ENCODE measurements at regions not wholly inside any gene's neighbourhood (a gene's known extent, or its start where the extent isn't known, plus 50 kb on each side); places are given as distances from the start of the nearest gene placed in this dataset.
"Not testable (repeated sequence)": the region's sequence is repeated elsewhere in the genome, so short reads cannot be mapped to it uniquely, and the experiment has no call there.

GRCh38 chr3:36182024-36182423 lies 198.3 kb upstream of the STAC start:
- Histone ChIP-seq H3K9me3 (ENCODE audit: insufficient read depth, low read length) (no peaks in the 10 kb centered on the region), H3K27ac (ENCODE audit: low read length) (no peak overlapping the region)
- TF ChIP-seq CTCF (IDR thresholded peaks at IDR 0.05; ENCODE audit: low read depth, low read length): no peak
- no peak for TF ChIP-seq EZH2phosphoT487 (IDR thresholded peaks at IDR 0.05; ENCODE audit: low read depth)

GRCh38 chr3:36187197-36187596 lies 193.1 kb upstream of the STAC start:
- H3K4me2 ChIP-seq (ENCODE audit: low read length); H3K4me3 ChIP-seq (ENCODE audit: low read length); H3K36me3 ChIP-seq (replicated peaks; ENCODE audit: low read depth, low read length); H3K4me1 ChIP-seq (ENCODE audit: low read length); H4K20me1 ChIP-seq (ENCODE audit: insufficient read depth, low read length); H3K79me2 ChIP-seq (ENCODE audit: low read length); H3K27me3 ChIP-seq (ENCODE audit: low read depth, low read length); H2AFZ ChIP-seq (ENCODE audit: low read depth, low read length); H3K9me3 ChIP-seq (ENCODE audit: insufficient read depth, low read length); H3K9ac ChIP-seq (ENCODE audit: low read length); H3K27ac ChIP-seq (ENCODE audit: low read length): not testable (repeated sequence)

More at GRCh38 chr3:36182024-36182423, 198.3 kb upstream of the STAC start:
- H3K4me3 ChIP-seq (ENCODE audit: low read length): no peak overlapping the region
- H4K20me1 ChIP-seq (ENCODE audit: insufficient read depth, low read length): no peaks in the 10 kb centered on the region
- H3K79me2 ChIP-seq (ENCODE audit: low read length): no peaks in the 10 kb centered on the region
- H3K36me3 ChIP-seq (replicated peaks; ENCODE audit: low read depth, low read length): no peaks in the 10 kb centered on the region
- H3K27me3 ChIP-seq (ENCODE audit: low read depth, low read length): no peaks in the 10 kb centered on the region
- H2AFZ ChIP-seq (ENCODE audit: low read depth, low read length): no peak overlapping the region
- no peak overlapping the region for H3K9ac ChIP-seq (ENCODE audit: low read length)
- H3K4me2 ChIP-seq (ENCODE audit: low read length): no peak overlapping the region
- no peaks in the 10 kb centered on the region for H3K4me1 ChIP-seq (ENCODE audit: low read length)

- H3K9me3 ChIP-seq (ENCODE audit: insufficient read depth, low read length): no peaks in the 10 kb centered on the region
- TF ChIP-seq EZH2phosphoT487 (IDR thresholded peaks at IDR 0.05; ENCODE audit: low read depth) (no peak), CTCF (IDR thresholded peaks at IDR 0.05; ENCODE audit: low read depth, low read length) (no peak)
- H3K79me2 ChIP-seq (ENCODE audit: low read length): no peaks in the 10 kb centered on the region
- no peaks in the 10 kb centered on the region for H3K4me1 ChIP-seq (ENCODE audit: low read length)
- no peaks in the 10 kb centered on the region for H3K36me3 ChIP-seq (replicated peaks; ENCODE audit: low read depth, low read length)
- no peak overlapping the region for H3K4me2 ChIP-seq (ENCODE audit: low read length)
- H3K9ac ChIP-seq (ENCODE audit: low read length): no peak overlapping the region
- H3K4me3 ChIP-seq (ENCODE audit: low read length): no peak overlapping the region
- H2AFZ ChIP-seq (ENCODE audit: low read depth, low read length): no peak overlapping the region
- no peak overlapping the region for H3K27ac ChIP-seq (ENCODE audit: low read length)
- no peaks in the 10 kb centered on the region for H3K27me3 ChIP-seq (ENCODE audit: low read depth, low read length)
- H4K20me1 ChIP-seq (ENCODE audit: insufficient read depth, low read length): no peaks in the 10 kb centered on the region
Measured at GRCh38 chr3:36192901-36193300, 187.4 kb upstream of the STAC start.

GRCh38 chr3:36193448-36193847 lies 186.9 kb upstream of the STAC start:
- Histone ChIP-seq H2AFZ (ENCODE audit: low read depth, low read length) (no peak overlapping the region), H3K36me3 (replicated peaks; ENCODE audit: low read depth, low read length) (no peaks in the 10 kb centered on the region), H3K27me3 (ENCODE audit: low read depth, low read length) (no peaks in the 10 kb centered on the region), H3K4me2 (ENCODE audit: low read length) (no peak overlapping the region), H3K4me3 (ENCODE audit: low read length) (no peak overlapping the region), H3K79me2 (ENCODE audit: low read length) (no peaks in the 10 kb centered on the region), H3K4me1 (ENCODE audit: low read length) (no peaks in the 10 kb centered on the region), H4K20me1 (ENCODE audit: insufficient read depth, low read length) (no peaks in the 10 kb centered on the region), H3K9ac (ENCODE audit: low read length) (no peak overlapping the region), H3K27ac (ENCODE audit: low read length) (no peak overlapping the region), H3K9me3 (ENCODE audit: insufficient read depth, low read length) (no peaks in the 10 kb centered on the region)
- no peak for TF ChIP-seq CTCF (IDR thresholded peaks at IDR 0.05; ENCODE audit: low read depth, low read length)

- H4K20me1 ChIP-seq (ENCODE audit: insufficient read depth, low read length): no peaks in the 10 kb centered on the region
- H3K4me2 ChIP-seq (ENCODE audit: low read length): no peak overlapping the region
- no peak overlapping the region for H3K27ac ChIP-seq (ENCODE audit: low read length)
- no peak overlapping the region for H3K4me3 ChIP-seq (ENCODE audit: low read length)
- no peaks in the 10 kb centered on the region for H3K36me3 ChIP-seq (replicated peaks; ENCODE audit: low read depth, low read length)
- H3K27me3 ChIP-seq (ENCODE audit: low read depth, low read length): no peaks in the 10 kb centered on the region
- H2AFZ ChIP-seq (ENCODE audit: low read depth, low read length): no peak overlapping the region
- H3K4me1 ChIP-seq (ENCODE audit: low read length): no peaks in the 10 kb centered on the region
- H3K9me3 ChIP-seq (ENCODE audit: insufficient read depth, low read length): no peaks in the 10 kb centered on the region
- TF ChIP-seq CTCF (IDR thresholded peaks at IDR 0.05; ENCODE audit: low read depth, low read length): no peak
- TF ChIP-seq EZH2phosphoT487 (IDR thresholded peaks at IDR 0.05; ENCODE audit: low read depth): no peak
- H3K9ac ChIP-seq (ENCODE audit: low read length): no peak overlapping the region
- no peaks in the 10 kb centered on the region for H3K79me2 ChIP-seq (ENCODE audit: low read length)
Measured at GRCh38 chr3:36196058-36196457, 184.2 kb upstream of the STAC start.

Measured in OCI-LY3 (cell line).